MM.1S (cell line): ENCODE measurements at regions not wholly inside any gene's neighbourhood (a gene's known extent, or its start where the extent isn't known, plus 50 kb on each side); places are given as distances from the start of the nearest gene placed in this dataset.
"Not testable (repeated sequence)": the region's sequence is repeated elsewhere in the genome, so short reads cannot be mapped to it uniquely, and the experiment has no call there.

Experiments used
- DNase-seq: peaks from one replicate; pipeline ENCODE4 v3.0.0-alpha.2; 2015
- H2AFZ ChIP-seq: fragments of 300-600 bp; sonication (generic); 2 replicates; pipeline ENCODE4 v1.6.0; 2016; ENCODE audit warnings: antibody characterized with exemption, low read length
- H3F3A ChIP-seq: fragments of 300-600 bp; sonication (generic); 2 replicates; pipeline ENCODE4 v1.6.1; 2016; ENCODE audit warnings: mild to moderate bottlenecking, antibody characterized with exemption, low read length, moderate library complexity, mixed read lengths; ENCODE audit not compliant: insufficient read depth
- H3K27ac ChIP-seq: fragments of 300-600 bp; sonication (generic); 2 replicates; pipeline ENCODE4 v1.5.1; 2016; ENCODE audit warnings: mild to moderate bottlenecking, low read length
- H3K27me3 ChIP-seq: fragments of 300-600 bp; sonication (generic); replicated peaks from 2 replicates; pipeline ENCODE4 v1.6.0; 2016; ENCODE audit warnings: low read length; ENCODE audit not compliant: insufficient read depth
- H3K36me3 ChIP-seq: fragments of 300-600 bp; sonication (generic); replicated peaks from 2 replicates; pipeline ENCODE4 v1.6.1; 2016; ENCODE audit warnings: mild to moderate bottlenecking, low read length, mixed read lengths; ENCODE audit not compliant: insufficient read depth
- H3K4me1 ChIP-seq: fragments of 300-600 bp; sonication (generic); 2 replicates; pipeline ENCODE4 v1.6.1; 2016; ENCODE audit warnings: low read length, mixed read lengths
- H3K4me2 ChIP-seq: fragments of 300-600 bp; sonication (generic); 2 replicates; pipeline ENCODE4 v1.6.0; 2016; ENCODE audit warnings: low read depth, low read length
- H3K4me3 ChIP-seq: fragments of 300-600 bp; sonication (generic); 2 replicates; pipeline ENCODE4 v1.5.1; 2016; ENCODE audit warnings: low read length, mixed read lengths
- H3K79me2 ChIP-seq: fragments of 300-600 bp; sonication (generic); 2 replicates; pipeline ENCODE4 v1.6.1; 2016; ENCODE audit warnings: mixed run types, low read length, mixed read lengths
- H3K9ac ChIP-seq: fragments of 300-600 bp; sonication (generic); 2 replicates; pipeline ENCODE4 v1.6.1; 2016; ENCODE audit warnings: low read length, mixed read lengths
- H3K9me2 ChIP-seq: fragments of 300-600 bp; sonication (generic); replicated peaks from 2 replicates; pipeline ENCODE4 v1.6.1; 2016; ENCODE audit warnings: mild to moderate bottlenecking, low read length, mixed read lengths; ENCODE audit not compliant: insufficient read depth
- H3K9me3 ChIP-seq: fragments of 300-600 bp; sonication (generic); replicated peaks from 2 replicates; pipeline ENCODE4 v1.6.1; 2016; ENCODE audit warnings: mild to moderate bottlenecking, low read length, mixed read lengths; ENCODE audit not compliant: insufficient read depth
- H4K20me1 ChIP-seq: fragments of 300-600 bp; sonication (generic); 2 replicates; pipeline ENCODE4 v1.6.1; 2016; ENCODE audit warnings: mild to moderate bottlenecking, low read length, moderate library complexity, mixed read lengths; ENCODE audit not compliant: insufficient read depth
- CTCF ChIP-seq: fragments of 300-600 bp; sonication (generic); IDR thresholded peaks from 2 replicates; pipeline ENCODE4 v1.5.1; 2016; ENCODE audit warnings: antibody characterized with exemption, low read length, mixed read lengths
- EZH2 ChIP-seq: fragments of 300-600 bp; sonication (generic); optimal IDR thresholded peaks from 2 replicates; pipeline ENCODE3; 2017; ENCODE audit warnings: low read depth, mild to moderate bottlenecking, antibody characterized with exemption, low read length, mixed read lengths
- EZH2phosphoT487 ChIP-seq: fragments of 300-600 bp; sonication (generic); IDR thresholded peaks from 2 replicates; pipeline ENCODE4 v1.6.1; 2018; ENCODE audit warnings: antibody characterized with exemption, low read length

- Histone ChIP-seq H3K4me3 (no peak overlapping the region), H3K27me3 (no peaks in the 10 kb centered on the region), H3K9me3 (no peaks in the 10 kb centered on the region), H3K4me1 (no peaks in the 10 kb centered on the region), H4K20me1 (no peaks in the 10 kb centered on the region), H3K9ac (no peak overlapping the region), H3F3A (no peaks in the 10 kb centered on the region), H3K27ac (no peak overlapping the region), H3K4me2 (no peak overlapping the region), H3K9me2 (no peaks in the 10 kb centered on the region), H3K36me3 (no peaks in the 10 kb centered on the region), H3K79me2 (no peaks in the 10 kb centered on the region), H2AFZ (no peak overlapping the region)
- no peak for DNase-seq
- TF ChIP-seq CTCF (no peak), EZH2phosphoT487 (no peak), EZH2 (no peak)
These were observed 66.4 kb upstream of the TMC1 start for GRCh38 chr9:72454871-72455491.

GRCh38 chr9:72453797-72454196 is 67.6 kb upstream of the TMC1 start:
- Histone ChIP-seq H3K9me2 (no peaks in the 10 kb centered on the region), H3K27me3 (no peaks in the 10 kb centered on the region), H3K27ac (no peak overlapping the region), H3K4me3 (no peak overlapping the region), H3K9ac (no peak overlapping the region), H3K79me2 (no peaks in the 10 kb centered on the region), H3K4me2 (no peak overlapping the region), H4K20me1 (no peaks in the 10 kb centered on the region), H3K9me3 (no peaks in the 10 kb centered on the region), H3K4me1 (no peaks in the 10 kb centered on the region), H2AFZ (no peak overlapping the region), H3K36me3 (no peaks in the 10 kb centered on the region), H3F3A (no peaks in the 10 kb centered on the region)
- no peak for TF ChIP-seq EZH2phosphoT487
- TF ChIP-seq CTCF: no peak
- TF ChIP-seq EZH2: no peak
- DNase-seq: no peak

- not testable (repeated sequence) for H3F3A ChIP-seq, H4K20me1 ChIP-seq, DNase-seq, H3K4me1 ChIP-seq, H3K79me2 ChIP-seq, H3K9me2 ChIP-seq, H3K4me3 ChIP-seq, H2AFZ ChIP-seq, H3K4me2 ChIP-seq, H3K9me3 ChIP-seq, H3K27ac ChIP-seq, H3K36me3 ChIP-seq, H3K27me3 ChIP-seq, H3K9ac ChIP-seq
These were observed 75.2 kb upstream of the TMC1 start for GRCh38 chr9:72446241-72446640.

- Histone ChIP-seq H3K4me3 (no peak overlapping the region), H3K79me2 (no peaks in the 10 kb centered on the region), H3K27ac (no peak overlapping the region), H3K9ac (no peak overlapping the region), H3K4me2 (no peak overlapping the region), H2AFZ (no peak overlapping the region), H3K4me1 (no peaks in the 10 kb centered on the region), H3F3A (no peaks in the 10 kb centered on the region), H4K20me1 (no peaks in the 10 kb centered on the region), H3K36me3 (no peaks in the 10 kb centered on the region), H3K9me2 (no peaks in the 10 kb centered on the region), H3K27me3 (no peaks in the 10 kb centered on the region), H3K9me3 (no peaks in the 10 kb centered on the region)
- no peak for DNase-seq
- TF ChIP-seq CTCF (no peak), EZH2phosphoT487 (no peak), EZH2 (no peak)
These were observed 76.0 kb upstream of the TMC1 start for GRCh38 chr9:72445306-72445995.
